ENCODE measurements at regions not wholly inside any gene's neighbourhood (a gene's known extent, or its start where the extent isn't known, plus 50 kb on each side); places are given as distances from the start of the nearest gene placed in this dataset.
A peak's percentile ranks its signal among the peaks of the same experiment; 100 is the strongest.

DNA sequence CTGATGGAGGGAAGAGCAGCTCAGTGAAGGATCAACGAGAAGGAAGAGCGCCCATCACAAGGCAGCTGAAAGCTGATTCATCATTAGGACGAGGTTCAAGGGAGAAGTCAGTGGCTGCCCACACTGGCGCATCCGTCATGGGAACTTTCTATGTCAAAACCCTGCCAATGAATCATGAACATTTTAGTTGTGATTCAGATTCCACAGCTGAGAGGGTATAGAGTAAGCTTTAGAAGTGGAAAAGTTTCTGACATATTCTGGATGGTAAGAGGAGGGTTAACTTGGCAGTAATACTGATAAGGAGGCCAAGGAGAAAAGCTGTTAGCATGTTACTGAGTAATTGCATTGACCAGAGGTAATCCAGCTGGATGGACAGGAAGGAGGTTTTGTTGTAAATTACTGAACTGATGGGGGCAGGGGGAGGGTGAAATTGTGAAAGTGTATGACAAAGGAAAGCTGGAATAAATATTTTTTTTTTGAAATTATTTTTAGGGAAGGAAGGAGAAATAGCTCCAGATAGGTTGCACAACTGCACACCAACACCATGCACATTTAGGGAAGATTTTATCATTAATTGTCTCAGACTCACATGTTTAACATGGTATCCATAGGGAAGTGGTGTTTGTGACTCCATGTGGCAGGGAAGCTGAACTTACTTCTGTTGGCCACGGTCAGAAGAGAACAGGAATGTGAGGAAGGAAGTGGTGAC, 78.3 kb upstream of the NRP1 start:
- peak; percentile 54 for DNase-seq (ENCODE audit: low read depth)

GRCh38 chr10:33412241-33412640, 77.8 kb upstream of the NRP1 start:
- no peak for DNase-seq (ENCODE audit: low read depth)

- DNase-seq (ENCODE audit: low read depth), result no peak
Observed at GRCh38 chr10:33410860-33411234, 76.4 kb upstream of the NRP1 start.

- DNase-seq (ENCODE audit: low read depth), result no peak
Observed at GRCh38 chr10:33410096-33410859, 75.8 kb upstream of the NRP1 start.

DNA sequence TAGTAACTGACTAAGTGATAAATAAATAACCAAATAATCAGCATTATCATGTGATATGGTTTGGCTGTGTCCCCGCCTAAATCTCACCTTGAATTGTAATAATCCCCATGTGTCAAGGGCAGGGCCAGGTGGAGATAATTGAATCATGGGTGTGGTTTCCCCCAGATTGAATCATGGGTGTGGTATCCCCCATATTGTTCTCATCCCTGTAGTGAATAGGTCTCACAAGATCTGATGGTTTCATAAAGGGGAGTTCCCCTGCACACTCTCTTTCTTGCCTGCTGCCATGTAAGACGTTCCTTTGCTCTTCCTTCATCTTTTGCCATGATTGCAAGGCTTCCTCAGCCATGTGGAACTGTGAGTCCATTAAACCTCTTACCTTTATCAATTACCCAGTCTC, 72.1 kb upstream of the NRP1 start:
- DNase-seq (ENCODE audit: low read depth), result no peak

DNA sequence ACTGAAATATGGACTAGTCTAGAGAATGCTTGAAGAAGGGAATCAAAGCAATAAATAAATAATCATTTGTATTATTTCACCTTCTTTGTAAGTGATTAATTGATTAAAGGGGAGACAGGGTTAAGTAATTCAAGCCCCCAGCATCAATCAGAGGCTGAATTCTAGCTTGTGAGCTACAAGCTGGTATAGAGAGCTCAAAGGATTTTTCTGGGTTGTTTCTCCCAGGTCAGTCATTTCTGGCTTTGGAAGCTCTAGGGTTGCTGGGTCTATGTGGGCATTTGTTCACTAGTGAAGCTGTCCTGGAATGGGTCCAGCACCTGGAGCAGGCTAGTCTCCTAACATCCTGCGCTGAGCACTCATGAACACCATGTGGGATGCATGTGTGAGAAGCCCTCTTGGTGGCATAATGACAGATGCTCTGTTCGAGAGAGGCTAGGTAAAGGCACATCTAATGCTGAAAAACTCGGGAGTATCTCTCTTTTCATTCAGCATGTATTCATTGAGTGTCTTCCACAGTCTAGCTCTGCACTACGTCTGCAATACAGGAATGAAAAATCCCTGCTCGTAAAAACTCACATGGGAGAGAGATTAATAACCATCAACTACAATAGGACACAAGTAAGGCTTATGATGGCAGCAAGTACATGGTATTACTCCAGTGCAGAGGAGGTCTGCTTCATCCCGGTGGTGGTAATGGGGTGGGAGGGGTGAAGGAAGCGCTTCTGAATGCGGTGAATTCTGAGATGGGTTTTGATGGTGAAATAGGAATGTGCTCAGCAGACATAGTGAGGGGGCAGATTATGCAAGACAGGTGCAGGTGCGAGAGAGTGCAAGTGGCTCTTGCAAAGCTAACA, 68.0 kb upstream of the NRP1 start:
- DNase-seq (ENCODE audit: low read depth), result no peak

DNA sequence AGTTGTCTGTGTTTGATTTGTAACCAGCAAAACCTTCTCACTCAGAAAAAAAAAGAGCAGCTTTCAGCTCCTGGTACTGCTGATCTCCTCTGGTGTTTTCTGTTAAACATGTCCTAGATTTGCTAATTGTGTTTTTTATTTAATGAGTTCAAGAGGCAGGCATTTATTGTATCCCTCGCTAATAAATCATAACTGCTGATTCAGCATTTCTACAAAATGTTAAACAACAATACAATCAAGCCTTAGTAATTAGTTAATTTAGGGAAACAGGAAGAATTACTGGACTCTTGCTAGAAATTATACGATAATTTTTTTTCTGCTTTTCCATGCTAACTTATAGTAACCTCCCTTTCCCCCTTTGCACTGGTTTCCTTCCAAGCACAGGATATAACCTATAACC, 66.8 kb upstream of the NRP1 start:
- no peak for DNase-seq (ENCODE audit: low read depth)

- no peak for DNase-seq (ENCODE audit: low read depth)
Observed at GRCh38 chr10:33398796-33399195, 64.3 kb upstream of the NRP1 start.

DNA sequence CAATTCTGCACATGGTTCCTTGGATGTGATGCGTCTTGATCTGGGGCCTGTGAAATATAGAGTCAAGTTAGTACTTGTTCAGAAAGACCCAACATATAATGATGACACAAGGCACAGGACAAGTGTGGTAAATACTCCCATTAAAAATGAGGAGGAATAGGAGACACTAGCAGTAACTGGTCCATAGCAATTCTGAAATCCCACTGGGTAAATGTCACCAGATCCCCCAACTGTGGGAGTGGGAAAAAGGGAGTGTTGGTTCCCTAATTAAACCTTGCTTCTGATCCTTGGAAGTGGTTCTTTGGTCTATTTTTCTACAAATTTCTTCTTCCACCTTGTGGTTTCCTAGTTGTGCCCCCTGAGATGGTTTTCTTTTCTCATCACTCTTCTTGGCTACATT, 62.5 kb upstream of the NRP1 start:
- DNase-seq (ENCODE audit: low read depth), result no peak

DNA sequence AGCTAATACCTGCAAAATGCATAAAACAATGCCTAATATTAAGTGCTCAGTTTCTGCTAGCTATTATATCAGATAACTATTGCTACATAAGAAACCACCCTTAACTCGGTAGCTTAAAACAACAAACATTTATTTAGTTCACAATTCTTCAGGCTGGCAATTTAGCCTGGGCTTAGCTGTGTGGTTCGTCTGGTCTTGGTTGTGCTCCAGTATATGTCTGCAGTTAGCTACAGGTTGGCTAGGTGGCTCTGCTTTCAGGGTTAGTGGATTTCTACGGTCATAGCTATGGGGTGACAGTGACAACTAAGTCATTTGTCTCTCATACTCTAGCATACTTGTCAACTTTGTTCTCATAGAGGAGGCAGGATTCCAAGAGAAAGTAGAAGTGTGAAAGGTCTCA, 61.8 kb upstream of the NRP1 start:
- DNase-seq (ENCODE audit: low read depth), result no peak

- DNase-seq (ENCODE audit: low read depth), result no peak
Observed at GRCh38 chr10:33395201-33395600, 60.7 kb upstream of the NRP1 start.

DNA sequence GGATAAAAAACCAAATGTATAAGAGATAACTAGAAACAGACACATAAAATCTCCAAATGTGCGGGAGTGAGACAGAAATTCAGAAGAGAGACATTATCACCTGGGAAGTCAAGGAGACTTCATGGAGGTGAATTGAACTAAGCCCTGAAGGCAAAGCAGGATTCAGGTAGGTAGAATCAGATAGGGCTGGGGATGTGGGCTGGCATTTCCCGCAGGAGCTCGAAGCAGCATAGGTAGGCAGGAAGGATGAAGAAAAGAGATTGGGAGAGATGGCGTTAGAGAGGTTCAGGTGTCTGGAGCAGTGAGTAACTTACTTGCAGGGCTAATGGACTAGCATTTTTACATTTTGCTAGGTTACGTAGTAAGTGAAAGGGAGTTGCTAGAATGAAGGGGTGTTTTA, 58.2 kb upstream of the NRP1 start:
- no peak for DNase-seq (ENCODE audit: low read depth)

DNA sequence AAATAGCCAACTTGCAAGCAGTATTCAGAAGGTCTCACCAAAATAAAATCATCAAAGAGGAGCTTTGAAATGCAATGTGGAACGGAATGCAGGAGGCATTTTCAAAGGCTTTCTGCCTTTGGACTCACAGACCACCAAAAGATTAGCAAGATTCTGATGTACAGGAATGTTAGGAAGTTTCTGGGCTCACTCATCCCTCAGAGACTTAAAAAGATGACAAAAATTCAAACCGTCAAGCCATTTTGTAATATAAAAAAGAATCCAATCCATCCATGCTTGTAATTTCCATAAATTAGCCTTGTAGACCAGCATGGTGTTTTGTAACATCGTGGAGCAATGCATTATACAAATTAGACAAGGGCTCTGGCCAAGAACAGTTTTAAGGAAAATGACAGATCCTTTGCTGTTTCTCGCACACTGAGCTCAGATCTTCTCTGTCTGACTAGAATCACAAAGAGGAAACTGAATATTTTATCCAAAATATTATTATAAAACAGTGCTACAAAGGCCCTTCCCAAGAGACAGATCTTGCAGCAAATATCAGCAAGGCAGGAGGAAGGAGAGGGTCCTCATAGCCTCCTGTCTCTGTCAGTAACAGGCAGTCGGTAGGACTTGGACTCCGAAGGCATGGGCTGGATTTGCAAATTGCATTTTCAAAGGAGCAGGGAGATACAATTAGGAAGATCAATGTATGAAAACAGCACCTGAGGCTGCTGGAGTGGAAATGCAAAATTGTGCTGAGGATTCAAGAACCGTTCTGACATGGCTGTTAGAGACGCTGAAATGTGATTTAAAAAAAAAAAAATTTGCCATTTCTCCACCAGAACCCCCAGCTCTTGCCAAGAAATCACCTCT, 57.4 kb upstream of the NRP1 start:
- DNase-seq (ENCODE audit: low read depth), result no peak

GRCh38 chr10:33390046-33390445, 55.6 kb upstream of the NRP1 start:
- DNase-seq (ENCODE audit: low read depth), result no peak

DNA sequence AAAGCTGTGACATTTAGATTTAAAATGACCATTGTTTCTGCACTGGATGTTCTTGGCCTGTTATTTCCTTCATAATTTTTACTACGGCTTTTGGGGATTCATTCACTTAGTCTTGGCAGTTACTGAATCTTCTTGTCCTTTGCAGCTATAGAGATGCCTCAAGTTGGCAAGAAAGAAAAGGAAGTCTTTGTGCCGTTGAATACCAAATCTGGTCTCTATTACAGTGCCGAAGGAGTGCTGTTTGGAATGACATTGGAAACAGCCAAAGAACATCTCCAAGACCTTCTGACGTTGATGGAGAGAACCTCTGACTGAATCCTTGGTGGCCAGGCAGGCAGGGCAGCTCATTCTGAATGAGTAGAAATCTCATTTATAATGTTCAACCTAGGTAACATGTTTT, 54.3 kb upstream of the NRP1 start:
- DNase-seq (ENCODE audit: low read depth), result no peak

DNA sequence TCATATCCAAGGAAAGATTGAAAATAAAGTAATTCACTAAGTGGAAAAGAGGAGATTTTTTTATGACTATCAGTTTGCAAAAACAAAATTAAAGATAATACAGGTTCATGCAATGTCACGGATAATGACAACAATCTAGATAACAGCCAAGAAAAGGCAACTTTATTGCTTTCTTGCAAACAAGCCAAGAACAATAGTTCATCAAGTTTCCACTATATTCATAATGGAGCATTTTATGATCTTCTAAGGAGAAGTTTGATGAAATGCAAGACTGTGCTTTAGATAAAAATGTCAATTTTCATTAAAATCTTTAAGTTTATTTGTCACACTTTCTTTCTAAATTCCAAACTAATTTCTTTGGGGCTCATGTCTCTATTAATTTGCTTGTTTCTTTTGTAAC, 53.9 kb upstream of the NRP1 start:
- no peak for DNase-seq (ENCODE audit: low read depth)

DNA sequence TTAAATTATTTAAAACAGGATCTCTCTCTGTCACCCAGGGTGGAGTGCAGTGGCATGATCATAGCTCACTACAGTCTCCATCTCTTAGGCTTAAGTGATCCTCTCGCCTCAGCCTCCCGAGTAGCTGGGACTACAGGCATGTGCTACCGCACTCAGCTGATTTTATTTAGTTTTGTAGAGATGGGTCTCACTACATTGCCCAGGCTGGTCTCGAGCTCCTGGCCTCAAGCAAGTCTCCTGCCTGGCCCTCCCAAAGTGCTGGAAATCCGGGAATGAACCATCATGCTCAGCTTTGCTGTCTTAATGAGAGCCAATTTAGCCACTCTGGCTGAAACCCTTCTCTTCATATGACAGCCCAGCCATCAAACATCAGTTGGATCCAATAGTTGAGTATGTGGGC, 53.3 kb upstream of the NRP1 start:
- no peak for DNase-seq (ENCODE audit: low read depth)

GRCh38 chr10:33386926-33387325, 52.5 kb upstream of the NRP1 start:
- DNase-seq (ENCODE audit: low read depth), result no peak

- no peak for DNase-seq (ENCODE audit: low read depth)
Observed at GRCh38 chr10:33385686-33386085, 51.2 kb upstream of the NRP1 start.

- DNase-seq (ENCODE audit: low read depth), result no peak
Observed at GRCh38 chr10:33385015-33385414, 50.5 kb upstream of the NRP1 start.
